Neuronal stem cell (in vitro differentiated cells): ENCODE measurements at regions not wholly inside any gene's neighbourhood (a gene's known extent, or its start where the extent isn't known, plus 50 kb on each side); places are given as distances from the start of the nearest gene placed in this dataset.

Source experiments
- DNase-seq: peaks from one replicate; pipeline ENCODE4 v3.0.0-alpha.2; 2013; ENCODE audit warnings: low spot score
- H2AFZ ChIP-seq: one replicate; pipeline ENCODE4 v1.6.1; 2013; ENCODE audit warnings: mild to moderate bottlenecking, low read length, inconsistent platforms
- H2AK5ac ChIP-seq: 2 replicates; pipeline ENCODE4 v1.6.1; 2013; ENCODE audit warnings: low read depth, mild to moderate bottlenecking, inconsistent platforms, low read length, moderate library complexity, mixed read lengths
- H2BK120ac ChIP-seq: 2 replicates; pipeline ENCODE4 v1.6.1; 2013; ENCODE audit warnings: low read depth, mild to moderate bottlenecking, inconsistent platforms, low read length, moderate library complexity, mixed read lengths
- H2BK12ac ChIP-seq: one replicate; pipeline ENCODE4 v1.6.1; 2013; ENCODE audit warnings: low read length, inconsistent platforms
- H2BK15ac ChIP-seq: 2 replicates; pipeline ENCODE4 v1.6.1; 2013; ENCODE audit warnings: mild to moderate bottlenecking, low read length, inconsistent platforms, mixed read lengths
- H2BK5ac ChIP-seq: one replicate; pipeline ENCODE4 v1.6.1; 2013; ENCODE audit warnings: inconsistent platforms, mild to moderate bottlenecking, low read length, moderate library complexity
- H3K14ac ChIP-seq: one replicate; pipeline ENCODE4 v1.6.1; 2013; ENCODE audit warnings: low read length, inconsistent platforms
- H3K18ac ChIP-seq: 2 replicates; pipeline ENCODE4 v1.6.1; 2013; ENCODE audit warnings: low read length, inconsistent platforms
- H3K23ac ChIP-seq: 2 replicates; pipeline ENCODE4 v1.6.1; 2013; ENCODE audit warnings: low read depth, mild to moderate bottlenecking, mixed read lengths, low read length, inconsistent platforms; ENCODE audit not compliant: poor library complexity
- H3K27ac ChIP-seq: replicated peaks from 3 replicates; pipeline ENCODE4 v1.5.1; 2013; ENCODE audit warnings: low read length, inconsistent platforms
- H3K27me3 ChIP-seq, 3 experiments: 2 replicates each; pipeline ENCODE4 v1.6.1; 2013; ENCODE audit warnings: low read length in 3 of 3, mild to moderate bottlenecking in 2 of 3, inconsistent platforms in 1 of 3, low read depth in 1 of 3, mixed read lengths in 1 of 3, moderate library complexity in 1 of 3; ENCODE audit not compliant: control insufficient read depth in 3 of 3, insufficient read depth in 3 of 3
- H3K36me3 ChIP-seq, 2 donors: replicated peaks in 1 of 2; 2 replicates each; pipeline ENCODE4 v1.6.1; 2013; ENCODE audit warnings: low read length in 2 of 2; ENCODE audit not compliant: control insufficient read depth in 2 of 2, insufficient read depth in 2 of 2
- H3K4ac ChIP-seq: 2 replicates; pipeline ENCODE4 v1.6.1; 2013; ENCODE audit warnings: inconsistent platforms, mild to moderate bottlenecking, low read length, moderate library complexity
- H3K4me1 ChIP-seq, 2 donors: 1 replicate in 1 of 2; 2 replicates in 1 of 2; pipeline ENCODE4 v1.6.1; 2013; ENCODE audit warnings: low read length in 2 of 2, low read depth in 1 of 2; ENCODE audit not compliant: control insufficient read depth in 2 of 2, insufficient read depth in 1 of 2
- H3K4me2 ChIP-seq: one replicate; pipeline ENCODE4 v1.6.1; 2013; ENCODE audit warnings: mild to moderate bottlenecking, low read length, inconsistent platforms; ENCODE audit not compliant: insufficient read depth, poor library complexity, severe bottlenecking
- H3K4me3 ChIP-seq, 2 donors: 2 replicates each; pipeline ENCODE4 v1.5.1; 2013; ENCODE audit warnings: low read length in 2 of 2, mild to moderate bottlenecking in 2 of 2, inconsistent platforms in 1 of 2, moderate library complexity in 1 of 2
- H3K79me1 ChIP-seq: one replicate; pipeline ENCODE4 v1.6.1; 2013; ENCODE audit warnings: low read depth, mild to moderate bottlenecking, inconsistent platforms, low read length, moderate library complexity
- H3K9ac ChIP-seq: one replicate; pipeline ENCODE4 v1.6.1; 2013; ENCODE audit warnings: mild to moderate bottlenecking, low read depth, low read length, inconsistent platforms; ENCODE audit not compliant: poor library complexity
- H3K9me3 ChIP-seq, 2 donors: replicated peaks in 1 of 2; 2 replicates each; pipeline versions ENCODE3 to v1.6.1; 2013; ENCODE audit warnings: low read length in 2 of 2, mild to moderate bottlenecking in 2 of 2, inconsistent platforms in 1 of 2, low read depth in 1 of 2, mixed read lengths in 1 of 2, moderate library complexity in 1 of 2; ENCODE audit not compliant: control insufficient read depth in 2 of 2, insufficient read depth in 1 of 2
- H4K8ac ChIP-seq: one replicate; pipeline ENCODE4 v1.6.1; 2013; ENCODE audit warnings: low read depth, mild to moderate bottlenecking, inconsistent platforms, low read length, moderate library complexity
- H4K91ac ChIP-seq: one replicate; pipeline ENCODE4 v1.6.1; 2013; ENCODE audit warnings: low read length, low read depth, mild to moderate bottlenecking, inconsistent platforms; ENCODE audit not compliant: poor library complexity
- WGBS, 2 donors: extraction: QIAGEN DNeasy Blood & Tissue Kit; methylation state at CpG; one replicate each; pipeline ENCODE4 v1.1.7; 2013; ENCODE audit warnings: missing lambda C conversion rate in 2 of 2, mixed read lengths in 1 of 2; ENCODE audit not compliant: insufficient read length in 2 of 2, insufficient replicate concordance in 1 of 2; ENCODE audit errors: extremely low coverage in 2 of 2; 5-methylcytosine and 5-hydroxymethylcytosine counted together

- WGBS, 2 donors = no CpG with 5 or more reads among the region's 1 CpG
- no peak overlapping the region for H3K4ac ChIP-seq
- no peak overlapping the region for H4K8ac ChIP-seq
- no peak overlapping the region for H2BK120ac ChIP-seq
- H3K79me1 ChIP-seq = no peaks in the 10 kb centered on the region
- no peaks in the 10 kb centered on the region for H3K9me3 ChIP-seq
- H3K9ac ChIP-seq = no peak overlapping the region
- H3K18ac ChIP-seq = no peak overlapping the region
- no peak for DNase-seq
- H2AK5ac ChIP-seq = no peak overlapping the region
- no peak overlapping the region for H2BK5ac ChIP-seq
- no peak overlapping the region for H3K4me2 ChIP-seq
- H4K91ac ChIP-seq = no peak overlapping the region
- no peak overlapping the region for H3K27ac ChIP-seq
- H3K27me3 ChIP-seq = peaks cover 0 to 2% (median 0%) of the 10 kb centered on the region in 3 experiments
- no peak overlapping the region for H3K23ac ChIP-seq
- no peak overlapping the region for H3K14ac ChIP-seq
- H3K36me3 ChIP-seq = no peaks in the 10 kb centered on the region
- H2AFZ ChIP-seq = no peak overlapping the region
- peaks cover 3 to 4% of the 10 kb centered on the region in 2 donors for H3K4me1 ChIP-seq
- H2BK15ac ChIP-seq = no peak overlapping the region
- H3K4me3 ChIP-seq = no peak overlapping the region
- no peak overlapping the region for H2BK12ac ChIP-seq
Measured at GRCh38 chr4:23458054-23458453, 431.8 kb downstream of the PPARGC1A start.

GRCh38 chr4:23456864-23457263 is 433.0 kb downstream of the PPARGC1A start:
- H4K8ac ChIP-seq = no peak overlapping the region
- H3K27me3 ChIP-seq = peaks cover 0 to 2% (median 0%) of the 10 kb centered on the region in 3 experiments
- H2BK12ac ChIP-seq = no peak overlapping the region
- H3K4ac ChIP-seq = no peak overlapping the region
- no peak overlapping the region for H3K27ac ChIP-seq
- DNase-seq = no peak
- H2BK120ac ChIP-seq = no peak overlapping the region
- H3K18ac ChIP-seq = no peak overlapping the region
- H3K23ac ChIP-seq = no peak overlapping the region
- no peaks in the 10 kb centered on the region for H3K79me1 ChIP-seq
- H3K4me2 ChIP-seq = no peak overlapping the region
- WGBS, 2 donors = no CpG with 5 or more reads among the region's 2 CpGs
- H3K9ac ChIP-seq = no peak overlapping the region
- H3K36me3 ChIP-seq = no peaks in the 10 kb centered on the region
- no peak overlapping the region for H2AFZ ChIP-seq
- no peaks in the 10 kb centered on the region for H3K9me3 ChIP-seq
- H3K14ac ChIP-seq = no peak overlapping the region
- H4K91ac ChIP-seq = no peak overlapping the region
- no peak overlapping the region for H2AK5ac ChIP-seq
- H3K4me3 ChIP-seq = no peak overlapping the region
- peaks cover 3 to 4% of the 10 kb centered on the region in 2 donors for H3K4me1 ChIP-seq
- no peak overlapping the region for H2BK15ac ChIP-seq
- no peak overlapping the region for H2BK5ac ChIP-seq

- Histone ChIP-seq H3K18ac (no peak overlapping the region), H4K91ac (no peak overlapping the region), H3K14ac (no peak overlapping the region), H2AK5ac (no peak overlapping the region), H3K9me3 (no peaks in the 10 kb centered on the region), H3K9ac (no peak overlapping the region), H4K8ac (no peak overlapping the region), H3K23ac (no peak overlapping the region), H3K79me1 (no peaks in the 10 kb centered on the region), H3K27me3 (peaks cover 0 to 2% (median 0%) of the 10 kb centered on the region in 3 experiments), H3K27ac (no peak overlapping the region), H2AFZ (no peak overlapping the region), H2BK12ac (no peak overlapping the region), H3K4ac (no peak overlapping the region), H3K36me3 (no peaks in the 10 kb centered on the region), H3K4me1 (peaks cover 3 to 4% of the 10 kb centered on the region in 2 donors), H2BK5ac (no peak overlapping the region), H2BK120ac (no peak overlapping the region), H2BK15ac (no peak overlapping the region), H3K4me3 (no peak overlapping the region), H3K4me2 (no peak overlapping the region)
- no CpG with 5 or more reads among the region's 5 CpGs for WGBS, 2 donors
- DNase-seq = peak; percentile 35
Measured at GRCh38 chr4:23455456-23456158, 434.2 kb downstream of the PPARGC1A start.

- Histone ChIP-seq H3K23ac (no peak overlapping the region), H4K8ac (no peak overlapping the region), H2BK120ac (no peak overlapping the region), H3K4me3 (no peak overlapping the region), H3K4me2 (no peak overlapping the region), H2AK5ac (no peak overlapping the region), H3K9me3 (no peaks in the 10 kb centered on the region), H3K4ac (no peak overlapping the region), H3K9ac (no peak overlapping the region), H2BK15ac (no peak overlapping the region), H3K27ac (no peak overlapping the region), H3K18ac (no peak overlapping the region), H3K27me3 (no peaks in the 10 kb centered on the region), H4K91ac (no peak overlapping the region), H3K4me1 (no peaks in the 10 kb centered on the region), H2AFZ (no peak overlapping the region), H3K79me1 (no peaks in the 10 kb centered on the region), H2BK12ac (no peak overlapping the region), H2BK5ac (no peak overlapping the region), H3K14ac (no peak overlapping the region), H3K36me3 (no peaks in the 10 kb centered on the region)
- WGBS, 2 donors = no CpG with 5 or more reads among the region's 1 CpG
- no peak for DNase-seq
Measured at GRCh38 chr4:23441530-23442069, 448.2 kb downstream of the PPARGC1A start.
